K562 (cell line): ENCODE measurements at regions not wholly inside any gene's neighbourhood (a gene's known extent, or its start where the extent isn't known, plus 50 kb on each side); places are given as distances from the start of the nearest gene placed in this dataset.

Experiments
- ATAC-seq: fragments of 200-7000 bp; cut with Tn5 transposase; 3 replicates; pipeline ENCODE4 v1.9.1; 2020; ENCODE audit warnings: moderate library complexity
- BruUV-seq: library from RNA; stranded (reverse); fragments of 400-500 nt; replicated peaks from 2 replicates; lab custom pipeline; 2021; lab: Mats Ljungman, UMichigan
- CTCF ChIA-PET: fragments of 300-600 bp; formaldehyde crosslinking; extraction: SDS; loops from one replicate; lab custom pipeline; 2021; ENCODE audit warnings: low intra/inter-chr PET ratio; lab: Yijun Ruan, JAX
- POLR2A ChIA-PET: fragments of 300-600, 350-650 bp; sonication (Branson Sonifier 250); formaldehyde crosslinking; extraction: SDS; loops from one replicate; lab custom pipeline; 2021; ENCODE audit warnings: antibody characterized with exemption, inconsistent platforms; lab: Yijun Ruan, JAX
- DNase-seq, 4 experiments: peaks; one replicate each; pipeline versions ENCODE4 v3.0.0 to v3.0.0-alpha.2; 2011 to 2018; ENCODE audit warnings: low spot score in 3 of 4, mixed read lengths in 3 of 4; ENCODE audit errors: extremely low read depth in 1 of 4
- FAIRE-seq: peaks from 2 replicates; lab custom pipeline; 2011; peaks lifted over from hg19 to GRCh38; lab: Jason Lieb, UNC
- H2AFZ ChIP-seq: 2 replicates; pipeline ENCODE4 v1.6.0; 2011; ENCODE audit warnings: low read depth, low read length, control low read depth, inconsistent platforms
- H3K27ac ChIP-seq: fragments of 200-600 bp; 3 replicates; pipeline ENCODE4 v1.8.0; 2011; ENCODE audit warnings: low read depth, mild to moderate bottlenecking, control low read depth, inconsistent platforms, low read length, moderate library complexity, mixed read lengths; ENCODE audit errors: extremely low read depth
- H3K27me3 ChIP-seq, 2 experiments: fragments of 300-600 bp in 1 of 2; 2 replicates in 1 of 2; 3 replicates in 1 of 2; pipeline versions ENCODE4 v1.6.0 to v1.8.0; 2011; ENCODE audit warnings: inconsistent platforms in 2 of 2, low read length in 2 of 2, mild to moderate bottlenecking in 1 of 2, mixed read lengths in 1 of 2, moderate library complexity in 1 of 2; ENCODE audit not compliant: control insufficient read depth in 2 of 2, insufficient read depth in 2 of 2
- H3K36me3 ChIP-seq: fragments of 300-600 bp; 3 replicates; pipeline ENCODE4 v1.8.0; 2011; ENCODE audit warnings: mild to moderate bottlenecking, low read length, inconsistent platforms; ENCODE audit not compliant: control insufficient read depth, insufficient read depth
- H3K4me1 ChIP-seq, 2 experiments: fragments of 200-600 bp in 1 of 2; replicated peaks in 1 of 2; 2 replicates in 1 of 2; 3 replicates in 1 of 2; pipeline versions ENCODE4 v1.5.1 to v1.8.0; 2011; ENCODE audit warnings: inconsistent platforms in 2 of 2, low read length in 2 of 2, mild to moderate bottlenecking in 1 of 2, mixed read lengths in 1 of 2, moderate library complexity in 1 of 2; ENCODE audit not compliant: control insufficient read depth in 2 of 2, insufficient read depth in 2 of 2
- H3K4me2 ChIP-seq: 2 replicates; pipeline ENCODE4 v1.6.1; 2011; ENCODE audit warnings: low read length, control low read depth, inconsistent platforms, mixed read lengths; ENCODE audit not compliant: insufficient read depth
- H3K4me3 ChIP-seq: fragments of 200-600 bp; sonication (generic), shearing (Covaris generic); 2 replicates; pipeline ENCODE4 v1.5.1; 2016; ENCODE audit warnings: control low read depth, inconsistent platforms
- H3K79me2 ChIP-seq: fragments of 200-600 bp; 3 replicates; pipeline ENCODE4 v1.8.0; 2011; ENCODE audit warnings: low read length, inconsistent platforms; ENCODE audit not compliant: control insufficient read depth, insufficient read depth
- H3K9ac ChIP-seq, 2 experiments: 2 replicates each; pipeline versions ENCODE4 v1.6.0 to v1.6.1; 2011; ENCODE audit warnings: low read depth in 2 of 2, low read length in 2 of 2, control low read depth in 1 of 2, inconsistent platforms in 1 of 2, mild to moderate bottlenecking in 1 of 2, mixed read lengths in 1 of 2; ENCODE audit not compliant: insufficient read depth in 1 of 2
- H3K9me1 ChIP-seq: one replicate; pipeline ENCODE4 v1.6.0; 2011; ENCODE audit warnings: inconsistent platforms, mild to moderate bottlenecking, low read length, moderate library complexity; ENCODE audit not compliant: control insufficient read depth, insufficient read depth
- H3K9me3 ChIP-seq: replicated peaks from 2 replicates; pipeline ENCODE4 v1.5.1; 2011; ENCODE audit warnings: low read depth, low read length, inconsistent platforms; ENCODE audit not compliant: control insufficient read depth, insufficient read depth
- H4K20me1 ChIP-seq: replicated peaks from 2 replicates; pipeline ENCODE4 v1.6.1; 2011; ENCODE audit warnings: low read length, inconsistent platforms, mixed read lengths; ENCODE audit not compliant: control insufficient read depth, insufficient read depth
- HDAC2 ChIP-seq: fragments of 450-650 bp; IDR thresholded peaks from 2 replicates; pipeline ENCODE4 v1.6.1; 2016; ENCODE audit warnings: mild to moderate bottlenecking
- HDAC3 ChIP-seq: fragments of 450-650 bp; IDR thresholded peaks from 2 replicates; pipeline ENCODE4 v1.6.1; 2018; ENCODE audit warnings: borderline replicate concordance, mild to moderate bottlenecking, moderate library complexity; ENCODE audit not compliant: partially characterized antibody
- JUNB ChIP-seq: fragments of 450-650 bp; formaldehyde crosslinking; conservative IDR thresholded peaks from 2 replicates; pipeline ENCODE4 v1.4.0; 2020; ENCODE audit warnings: mild to moderate bottlenecking
- MTF1 ChIP-seq: fragments of 250-450 bp; sonication (Bioruptor Pico); IDR thresholded peaks from 2 replicates; pipeline ENCODE4 v1.9.0; 2021; ENCODE audit warnings: moderate library complexity, mild to moderate bottlenecking, inconsistent platforms, borderline replicate concordance
- NR2F6 ChIP-seq: fragments of 450-650 bp; formaldehyde crosslinking; IDR thresholded peaks from 2 replicates; pipeline ENCODE4 v1.4.0; 2020; ENCODE audit warnings: mild to moderate bottlenecking
- RAD51 ChIP-seq: fragments of 450-650 bp; IDR thresholded peaks from 2 replicates; pipeline ENCODE4 v1.7.1; 2016; ENCODE audit warnings: low read depth, mild to moderate bottlenecking, borderline replicate concordance
- ZBTB34 ChIP-seq: fragments of 250-450 bp; sonication (Bioruptor Pico); IDR thresholded peaks from 2 replicates; pipeline ENCODE4 v1.8.0; 2021; ENCODE audit warnings: mild to moderate bottlenecking, moderate library complexity
- ZNF384 ChIP-seq: IDR thresholded peaks from 2 replicates; pipeline ENCODE4 v1.6.1; 2012; ENCODE audit warnings: low read depth, low read length, improper control_type of control experiment
- in situ Hi-C: fragments of 300-500 bp; cut with MboI; formaldehyde crosslinking; loops from 4 replicates; pipeline ENCODE4 v1.15.0; 2018; ENCODE audit warnings: inconsistent platforms, mixed read lengths
- intact Hi-C: fragments of 100-400 bp; cut with micrococcal nuclease; formaldehyde crosslinking; loops from 2 replicates; pipeline ENCODE4 v1.14.2; 2022

- TF ChIP-seq JUNB (CRISPR knock-in tag) = no peak
- TF ChIP-seq ZNF384 = no peak
Measured at GRCh38 chr10:108454224-108454623, 1289.7 kb upstream of the SORCS1 start (continued).

GRCh38 chr10:108453166-108453565 lies 1288.7 kb upstream of the SORCS1 start:
- H3K9ac ChIP-seq = no peak overlapping the region
- intact Hi-C loops = no loop called here
- H4K20me1 ChIP-seq = no peaks in the 10 kb centered on the region
- ChIA-PET POLR2A (no interaction called here), CTCF (no interaction called here)
- BruUV-seq = no TSS peak
- H3K4me1 ChIP-seq = no peaks in the 10 kb centered on the region
- no peaks in the 10 kb centered on the region for H3K36me3 ChIP-seq
- H3K27me3 ChIP-seq = no peaks in the 10 kb centered on the region
- in situ Hi-C loops = no loop called here
- H3K79me2 ChIP-seq = no peaks in the 10 kb centered on the region
- ATAC-seq = no peak
- no peak overlapping the region for H3K27ac ChIP-seq
- TF ChIP-seq ZBTB34 (CRISPR knock-in tag) (no peak), NR2F6 (CRISPR knock-in tag) (no peak), MTF1 (CRISPR knock-in tag) (no peak), HDAC2 (no peak), RAD51 (no peak), HDAC3 (no peak)
- no peaks in the 10 kb centered on the region for H3K9me1 ChIP-seq
- H3K4me3 ChIP-seq = no peak overlapping the region
- DNase-seq = no peak
- H3K4me2 ChIP-seq = no peak overlapping the region
- no peak overlapping the region for H2AFZ ChIP-seq
- FAIRE-seq = no peak
- no peaks in the 10 kb centered on the region; the same call in 1 of the 2 replicates for H3K9me3 ChIP-seq
